ENCODE measurements at regions not wholly inside any gene's neighbourhood (a gene's known extent, or its start where the extent isn't known, plus 50 kb on each side); places are given as distances from the start of the nearest gene placed in this dataset.

GRCh38 chr7:9625953-9626352 is 1192.5 kb downstream of the NXPH1 start:
- TF ChIP-seq EZH2 (IDR thresholded peaks at IDR 0.05; ENCODE audit: borderline replicate concordance, insufficient read depth, low read length, poor library complexity, severe bottlenecking) (no peak), TAF1 (IDR thresholded peaks at IDR 0.05; ENCODE audit: low read depth) (no peak), POLR2AphosphoS5 (IDR thresholded peaks at IDR 0.05) (no peak), EP300 (conservative IDR thresholded peaks at IDR 0.05; ENCODE audit: poor library complexity, severe bottlenecking) (no peak), SMC3 (conservative IDR thresholded peaks at IDR 0.05; ENCODE audit: poor library complexity) (no peak), RAD21 (conservative IDR thresholded peaks at IDR 0.05) (no peak), MXI1 (conservative IDR thresholded peaks at IDR 0.05; ENCODE audit: poor library complexity, severe bottlenecking) (no peak)
- TF ChIP-seq, protein P1, sequence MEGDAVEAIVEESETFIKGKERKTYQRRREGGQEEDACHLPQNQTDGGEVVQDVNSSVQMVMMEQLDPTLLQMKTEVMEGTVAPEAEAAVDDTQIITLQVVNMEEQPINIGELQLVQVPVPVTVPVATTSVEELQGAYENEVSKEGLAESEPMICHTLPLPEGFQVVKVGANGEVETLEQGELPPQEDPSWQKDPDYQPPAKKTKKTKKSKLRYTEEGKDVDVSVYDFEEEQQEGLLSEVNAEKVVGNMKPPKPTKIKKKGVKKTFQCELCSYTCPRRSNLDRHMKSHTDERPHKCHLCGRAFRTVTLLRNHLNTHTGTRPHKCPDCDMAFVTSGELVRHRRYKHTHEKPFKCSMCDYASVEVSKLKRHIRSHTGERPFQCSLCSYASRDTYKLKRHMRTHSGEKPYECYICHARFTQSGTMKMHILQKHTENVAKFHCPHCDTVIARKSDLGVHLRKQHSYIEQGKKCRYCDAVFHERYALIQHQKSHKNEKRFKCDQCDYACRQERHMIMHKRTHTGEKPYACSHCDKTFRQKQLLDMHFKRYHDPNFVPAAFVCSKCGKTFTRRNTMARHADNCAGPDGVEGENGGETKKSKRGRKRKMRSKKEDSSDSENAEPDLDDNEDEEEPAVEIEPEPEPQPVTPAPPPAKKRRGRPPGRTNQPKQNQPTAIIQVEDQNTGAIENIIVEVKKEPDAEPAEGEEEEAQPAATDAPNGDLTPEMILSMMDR (IDR thresholded peaks at IDR 0.05; ENCODE audit: poor library complexity, severe bottlenecking) = no peak
- TF ChIP-seq, protein P2, sequence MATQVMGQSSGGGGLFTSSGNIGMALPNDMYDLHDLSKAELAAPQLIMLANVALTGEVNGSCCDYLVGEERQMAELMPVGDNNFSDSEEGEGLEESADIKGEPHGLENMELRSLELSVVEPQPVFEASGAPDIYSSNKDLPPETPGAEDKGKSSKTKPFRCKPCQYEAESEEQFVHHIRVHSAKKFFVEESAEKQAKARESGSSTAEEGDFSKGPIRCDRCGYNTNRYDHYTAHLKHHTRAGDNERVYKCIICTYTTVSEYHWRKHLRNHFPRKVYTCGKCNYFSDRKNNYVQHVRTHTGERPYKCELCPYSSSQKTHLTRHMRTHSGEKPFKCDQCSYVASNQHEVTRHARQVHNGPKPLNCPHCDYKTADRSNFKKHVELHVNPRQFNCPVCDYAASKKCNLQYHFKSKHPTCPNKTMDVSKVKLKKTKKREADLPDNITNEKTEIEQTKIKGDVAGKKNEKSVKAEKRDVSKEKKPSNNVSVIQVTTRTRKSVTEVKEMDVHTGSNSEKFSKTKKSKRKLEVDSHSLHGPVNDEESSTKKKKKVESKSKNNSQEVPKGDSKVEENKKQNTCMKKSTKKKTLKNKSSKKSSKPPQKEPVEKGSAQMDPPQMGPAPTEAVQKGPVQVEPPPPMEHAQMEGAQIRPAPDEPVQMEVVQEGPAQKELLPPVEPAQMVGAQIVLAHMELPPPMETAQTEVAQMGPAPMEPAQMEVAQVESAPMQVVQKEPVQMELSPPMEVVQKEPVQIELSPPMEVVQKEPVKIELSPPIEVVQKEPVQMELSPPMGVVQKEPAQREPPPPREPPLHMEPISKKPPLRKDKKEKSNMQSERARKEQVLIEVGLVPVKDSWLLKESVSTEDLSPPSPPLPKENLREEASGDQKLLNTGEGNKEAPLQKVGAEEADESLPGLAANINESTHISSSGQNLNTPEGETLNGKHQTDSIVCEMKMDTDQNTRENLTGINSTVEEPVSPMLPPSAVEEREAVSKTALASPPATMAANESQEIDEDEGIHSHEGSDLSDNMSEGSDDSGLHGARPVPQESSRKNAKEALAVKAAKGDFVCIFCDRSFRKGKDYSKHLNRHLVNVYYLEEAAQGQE (IDR thresholded peaks at IDR 0.05; ENCODE audit: borderline replicate concordance) = no peak

Data from neural cell (in vitro differentiated cells).